PC-9 (cell line): ENCODE measurements at regions not wholly inside any gene's neighbourhood (a gene's known extent, or its start where the extent isn't known, plus 50 kb on each side); places are given as distances from the start of the nearest gene placed in this dataset.

Experiments
- EZH2 ChIP-seq: fragments of 200-600 bp; sonication (generic); IDR thresholded peaks from 2 replicates; pipeline ENCODE4 v1.8.0; 2017; ENCODE audit warnings: antibody characterized with exemption, low read depth
- TF ChIP-seq, protein P1 (sequence below): fragments of 200-600 bp; sonication (generic); conservative IDR thresholded peaks from 2 replicates; pipeline ENCODE4 v1.6.1; 2017; ENCODE audit warnings: mixed run types, antibody characterized with exemption, mild to moderate bottlenecking, moderate library complexity

DNA sequence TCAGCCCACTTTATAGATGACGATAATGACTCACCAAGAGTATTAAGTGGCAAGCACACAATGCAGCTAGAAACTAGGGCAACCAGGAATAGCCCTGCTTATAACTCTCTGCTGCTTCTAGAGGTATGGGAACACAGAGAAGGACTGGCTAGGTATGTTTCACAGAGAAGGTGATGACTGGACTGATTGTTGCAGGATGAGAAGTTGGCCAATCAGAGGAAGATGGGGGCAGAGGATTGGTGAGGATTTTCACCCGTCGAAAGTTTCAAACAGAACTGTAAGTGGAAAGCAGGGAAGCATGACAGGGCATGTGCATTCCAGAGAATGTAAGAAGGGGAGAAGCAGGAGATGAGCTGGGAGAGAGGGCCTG lies 222.4 kb upstream of the JUN start:
- TF ChIP-seq, protein P1, sequence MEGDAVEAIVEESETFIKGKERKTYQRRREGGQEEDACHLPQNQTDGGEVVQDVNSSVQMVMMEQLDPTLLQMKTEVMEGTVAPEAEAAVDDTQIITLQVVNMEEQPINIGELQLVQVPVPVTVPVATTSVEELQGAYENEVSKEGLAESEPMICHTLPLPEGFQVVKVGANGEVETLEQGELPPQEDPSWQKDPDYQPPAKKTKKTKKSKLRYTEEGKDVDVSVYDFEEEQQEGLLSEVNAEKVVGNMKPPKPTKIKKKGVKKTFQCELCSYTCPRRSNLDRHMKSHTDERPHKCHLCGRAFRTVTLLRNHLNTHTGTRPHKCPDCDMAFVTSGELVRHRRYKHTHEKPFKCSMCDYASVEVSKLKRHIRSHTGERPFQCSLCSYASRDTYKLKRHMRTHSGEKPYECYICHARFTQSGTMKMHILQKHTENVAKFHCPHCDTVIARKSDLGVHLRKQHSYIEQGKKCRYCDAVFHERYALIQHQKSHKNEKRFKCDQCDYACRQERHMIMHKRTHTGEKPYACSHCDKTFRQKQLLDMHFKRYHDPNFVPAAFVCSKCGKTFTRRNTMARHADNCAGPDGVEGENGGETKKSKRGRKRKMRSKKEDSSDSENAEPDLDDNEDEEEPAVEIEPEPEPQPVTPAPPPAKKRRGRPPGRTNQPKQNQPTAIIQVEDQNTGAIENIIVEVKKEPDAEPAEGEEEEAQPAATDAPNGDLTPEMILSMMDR: no peak
- no peak for TF ChIP-seq EZH2
